H1 (cell line): ENCODE measurements at regions not wholly inside any gene's neighbourhood (a gene's known extent, or its start where the extent isn't known, plus 50 kb on each side); places are given as distances from the start of the nearest gene placed in this dataset.

Experiments used
- CHD7 ChIP-seq: fragments of 300-600 bp; sonication (generic); IDR thresholded peaks from 2 replicates; pipeline ENCODE4 v1.7.1; 2012; ENCODE audit warnings: low read length, moderate library complexity, mild to moderate bottlenecking, inconsistent platforms; ENCODE audit not compliant: insufficient replicate concordance
- CTCF ChIP-seq, 3 experiments: IDR thresholded peaks; 1 replicate in 2 of 3; 2 replicates in 1 of 3; pipeline versions ENCODE4 v1.5.1 to v1.6.1; 2011; ENCODE audit warnings: low read length in 3 of 3, mild to moderate bottlenecking in 3 of 3, inconsistent platforms in 2 of 3, low read depth in 1 of 3, moderate library complexity in 1 of 3; ENCODE audit not compliant: insufficient read depth in 1 of 3; ENCODE audit errors: control extremely low read depth in 1 of 3
- EZH2 ChIP-seq: fragments of 200-600 bp; sonication (generic); IDR thresholded peaks from 2 replicates; pipeline ENCODE4 v1.7.1; 2012; ENCODE audit warnings: low read depth, mild to moderate bottlenecking, moderate library complexity, low read length, inconsistent platforms; ENCODE audit not compliant: severe bottlenecking
- MAFK ChIP-seq: IDR thresholded peaks from 2 replicates; pipeline ENCODE4 v1.6.1; 2012; ENCODE audit warnings: low read depth, mild to moderate bottlenecking, improper control_type of control experiment, low read length
- TEAD4 ChIP-seq: IDR thresholded peaks from 2 replicates; pipeline ENCODE4 v1.6.1; 2012; ENCODE audit warnings: low read depth, low read length, inconsistent platforms, mixed read lengths
- TF ChIP-seq, protein P1 (sequence below): IDR thresholded peaks from 2 replicates; pipeline ENCODE4 v1.6.1; 2011; ENCODE audit warnings: low read length, improper control_type of control experiment

GRCh38 chr7:125065546-125065945 is 135.9 kb upstream of the POT1 start:
- TF ChIP-seq, protein P1, sequence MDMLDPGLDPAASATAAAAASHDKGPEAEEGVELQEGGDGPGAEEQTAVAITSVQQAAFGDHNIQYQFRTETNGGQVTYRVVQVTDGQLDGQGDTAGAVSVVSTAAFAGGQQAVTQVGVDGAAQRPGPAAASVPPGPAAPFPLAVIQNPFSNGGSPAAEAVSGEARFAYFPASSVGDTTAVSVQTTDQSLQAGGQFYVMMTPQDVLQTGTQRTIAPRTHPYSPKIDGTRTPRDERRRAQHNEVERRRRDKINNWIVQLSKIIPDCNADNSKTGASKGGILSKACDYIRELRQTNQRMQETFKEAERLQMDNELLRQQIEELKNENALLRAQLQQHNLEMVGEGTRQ, result no peak
- TF ChIP-seq CHD7, result no peak
- no peak for TF ChIP-seq EZH2
- no peak for TF ChIP-seq MAFK
- TF ChIP-seq TEAD4, result no peak
- TF ChIP-seq CTCF (IDR thresholded peaks at IDR 0.05; ENCODE audit: control extremely low read depth in 1 of 3, insufficient read depth in 1 of 3, low read depth in 1 of 3, low read length in 3 of 3), result no peak
